PFSK-1 (cell line): ENCODE measurements at regions not wholly inside any gene's neighbourhood (a gene's known extent, or its start where the extent isn't known, plus 50 kb on each side); places are given as distances from the start of the nearest gene placed in this dataset.

ENCODE experiments used
- POLR2AphosphoS5 ChIP-seq: IDR thresholded peaks from 2 replicates; pipeline ENCODE4 v1.6.1; 2012; ENCODE audit warnings: low read depth, mild to moderate bottlenecking, control low read depth, low read length, moderate library complexity
- TAF1 ChIP-seq: IDR thresholded peaks from 2 replicates; pipeline ENCODE4 v1.6.1; 2012; ENCODE audit warnings: low read length, control low read depth, borderline replicate concordance; ENCODE audit not compliant: insufficient read depth
- TF ChIP-seq, protein P1 (sequence below), 2 experiments: IDR thresholded peaks; 2 replicates each; pipeline versions ENCODE4 v1.6.1 to v1.8.0; 2011 to 2012; ENCODE audit warnings: low read depth in 2 of 2, low read length in 2 of 2, control low read depth in 1 of 2, inconsistent platforms in 1 of 2, mild to moderate bottlenecking in 1 of 2, moderate library complexity in 1 of 2; ENCODE audit not compliant: insufficient read depth in 1 of 2

DNA sequence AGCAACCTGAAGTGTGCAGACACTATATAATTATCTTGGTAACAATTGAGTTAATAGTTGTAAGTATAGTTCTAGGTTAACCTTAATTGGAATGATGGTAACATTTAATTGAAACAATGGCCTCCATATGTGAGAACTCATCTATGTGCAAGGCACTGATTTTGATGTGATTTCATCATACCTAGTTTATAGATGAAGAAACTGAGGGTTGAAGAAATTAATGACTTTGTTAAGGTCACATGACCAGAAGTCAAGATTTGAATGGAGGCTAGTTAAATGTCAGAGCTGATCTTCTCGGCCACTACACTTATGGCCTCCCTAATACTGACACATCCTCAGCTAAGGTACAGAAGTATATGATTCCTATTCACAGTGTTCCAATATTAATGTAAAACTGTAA lies 128.2 kb upstream of the PSMD7 start:
- TF ChIP-seq, protein P1, sequence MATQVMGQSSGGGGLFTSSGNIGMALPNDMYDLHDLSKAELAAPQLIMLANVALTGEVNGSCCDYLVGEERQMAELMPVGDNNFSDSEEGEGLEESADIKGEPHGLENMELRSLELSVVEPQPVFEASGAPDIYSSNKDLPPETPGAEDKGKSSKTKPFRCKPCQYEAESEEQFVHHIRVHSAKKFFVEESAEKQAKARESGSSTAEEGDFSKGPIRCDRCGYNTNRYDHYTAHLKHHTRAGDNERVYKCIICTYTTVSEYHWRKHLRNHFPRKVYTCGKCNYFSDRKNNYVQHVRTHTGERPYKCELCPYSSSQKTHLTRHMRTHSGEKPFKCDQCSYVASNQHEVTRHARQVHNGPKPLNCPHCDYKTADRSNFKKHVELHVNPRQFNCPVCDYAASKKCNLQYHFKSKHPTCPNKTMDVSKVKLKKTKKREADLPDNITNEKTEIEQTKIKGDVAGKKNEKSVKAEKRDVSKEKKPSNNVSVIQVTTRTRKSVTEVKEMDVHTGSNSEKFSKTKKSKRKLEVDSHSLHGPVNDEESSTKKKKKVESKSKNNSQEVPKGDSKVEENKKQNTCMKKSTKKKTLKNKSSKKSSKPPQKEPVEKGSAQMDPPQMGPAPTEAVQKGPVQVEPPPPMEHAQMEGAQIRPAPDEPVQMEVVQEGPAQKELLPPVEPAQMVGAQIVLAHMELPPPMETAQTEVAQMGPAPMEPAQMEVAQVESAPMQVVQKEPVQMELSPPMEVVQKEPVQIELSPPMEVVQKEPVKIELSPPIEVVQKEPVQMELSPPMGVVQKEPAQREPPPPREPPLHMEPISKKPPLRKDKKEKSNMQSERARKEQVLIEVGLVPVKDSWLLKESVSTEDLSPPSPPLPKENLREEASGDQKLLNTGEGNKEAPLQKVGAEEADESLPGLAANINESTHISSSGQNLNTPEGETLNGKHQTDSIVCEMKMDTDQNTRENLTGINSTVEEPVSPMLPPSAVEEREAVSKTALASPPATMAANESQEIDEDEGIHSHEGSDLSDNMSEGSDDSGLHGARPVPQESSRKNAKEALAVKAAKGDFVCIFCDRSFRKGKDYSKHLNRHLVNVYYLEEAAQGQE (IDR thresholded peaks at IDR 0.05; ENCODE audit: insufficient read depth in 1 of 2, low read depth in 2 of 2, low read length in 2 of 2): no peak
- TF ChIP-seq TAF1: no peak
- no peak for TF ChIP-seq POLR2AphosphoS5
